IMR-90 (cell line): ENCODE measurements at regions not wholly inside any gene's neighbourhood (a gene's known extent, or its start where the extent isn't known, plus 50 kb on each side); places are given as distances from the start of the nearest gene placed in this dataset.

Experiments used
- ATAC-seq: fragments of 200-7000 bp; cut with Tn5 transposase; 2 replicates; pipeline ENCODE4 v1.9.1; 2020; ENCODE audit warnings: low read depth, mild to moderate bottlenecking, moderate library complexity
- BruUV-seq: library from RNA; stranded (reverse); fragments of 400-500 nt; replicated peaks from 2 replicates; lab custom pipeline; 2021; lab: Mats Ljungman, UMichigan
- CTCF ChIA-PET: fragments of 300-600 bp; formaldehyde crosslinking; extraction: SDS; loops from one replicate; lab custom pipeline; 2021; ENCODE audit warnings: antibody characterized with exemption; lab: Yijun Ruan, JAX
- POLR2A ChIA-PET: fragments of 300-600 bp; sonication (Branson Sonifier 250); formaldehyde crosslinking; loops from one replicate; lab custom pipeline; 2022; ENCODE audit warnings: antibody characterized with exemption; ENCODE audit not compliant: unreplicated experiment; lab: Charles Lee
- DNase-seq: peaks from one replicate; pipeline ENCODE4 v3.0.0; 2013
- H2AFZ ChIP-seq: replicated peaks from 2 replicates; pipeline ENCODE3; 2013; ENCODE audit warnings: low read length, mild to moderate bottlenecking; ENCODE audit not compliant: poor library complexity
- H2AK5ac ChIP-seq: 2 replicates; pipeline ENCODE4 v1.6.1; 2013; ENCODE audit warnings: low read depth, low read length, inconsistent platforms
- H2AK9ac ChIP-seq: replicated peaks from 2 replicates; pipeline ENCODE3; 2013; ENCODE audit warnings: mild to moderate bottlenecking, low read depth, low read length, moderate library complexity; ENCODE audit not compliant: poor library complexity
- H2BK120ac ChIP-seq: 2 replicates; pipeline ENCODE4 v1.6.1; 2013; ENCODE audit warnings: low read depth, low read length, inconsistent platforms
- H2BK15ac ChIP-seq: 3 replicates; pipeline ENCODE4 v1.6.1; 2013; ENCODE audit warnings: low read depth, low read length, inconsistent platforms
- H2BK20ac ChIP-seq: 2 replicates; pipeline ENCODE4 v1.6.1; 2013; ENCODE audit warnings: low read depth, mild to moderate bottlenecking, inconsistent platforms, low read length, moderate library complexity
- H2BK5ac ChIP-seq: 2 replicates; pipeline ENCODE4 v1.6.1; 2013; ENCODE audit warnings: mild to moderate bottlenecking, low read depth, low read length, inconsistent platforms; ENCODE audit not compliant: poor library complexity, severe bottlenecking
- H3K14ac ChIP-seq: replicated peaks from 2 replicates; pipeline ENCODE4 v1.6.1; 2013; ENCODE audit warnings: low read depth, low read length, inconsistent platforms
- H3K18ac ChIP-seq: 2 replicates; pipeline ENCODE4 v1.6.1; 2013; ENCODE audit warnings: low read depth, low read length, control low read depth
- H3K23ac ChIP-seq: 2 replicates; pipeline ENCODE4 v1.6.1; 2013; ENCODE audit warnings: low read depth, low read length, inconsistent platforms
- H3K27ac ChIP-seq: 2 replicates; pipeline ENCODE4 v1.5.1; 2013; ENCODE audit warnings: mild to moderate bottlenecking, control low read depth, low read length; ENCODE audit not compliant: insufficient read depth
- H3K27me3 ChIP-seq: 2 replicates; pipeline ENCODE4 v1.6.1; 2013; ENCODE audit warnings: low read length; ENCODE audit not compliant: control insufficient read depth, insufficient read depth
- H3K36me3 ChIP-seq: 2 replicates; pipeline ENCODE4 v1.6.1; 2013; ENCODE audit warnings: low read length, mixed read lengths; ENCODE audit not compliant: control insufficient read depth, insufficient read depth
- H3K4ac ChIP-seq: 2 replicates; pipeline ENCODE4 v1.6.1; 2013; ENCODE audit warnings: low read depth, low read length, inconsistent platforms
- H3K4me1 ChIP-seq: 2 replicates; pipeline ENCODE4 v1.6.1; 2013; ENCODE audit warnings: low read length, mixed read lengths; ENCODE audit not compliant: control insufficient read depth, insufficient read depth
- H3K4me2 ChIP-seq: 2 replicates; pipeline ENCODE4 v1.6.1; 2013; ENCODE audit warnings: low read depth, mild to moderate bottlenecking, control low read depth, low read length, moderate library complexity
- H3K4me3 ChIP-seq: 2 replicates; pipeline ENCODE4 v1.5.1; 2013; ENCODE audit warnings: low read depth, mild to moderate bottlenecking, control low read depth, low read length, moderate library complexity; ENCODE audit not compliant: insufficient read depth
- H3K56ac ChIP-seq: 2 replicates; pipeline ENCODE4 v1.6.1; 2013; ENCODE audit warnings: low read length, inconsistent platforms; ENCODE audit not compliant: insufficient read depth; ENCODE audit errors: extremely low read depth
- H3K79me1 ChIP-seq, 2 experiments: 2 replicates each; pipeline ENCODE4 v1.6.1; 2013; ENCODE audit warnings: low read length in 2 of 2, inconsistent platforms in 1 of 2, low read depth in 1 of 2
- H3K9ac ChIP-seq: 2 replicates; pipeline ENCODE4 v1.6.1; 2013; ENCODE audit warnings: low read depth, low read length, control low read depth
- H3K9me1 ChIP-seq: 2 replicates; pipeline ENCODE4 v1.6.1; 2013; ENCODE audit warnings: low read length, inconsistent platforms; ENCODE audit not compliant: insufficient read depth
- H3K9me3 ChIP-seq: 2 replicates; pipeline ENCODE4 v1.6.1; 2013; ENCODE audit warnings: low read length; ENCODE audit not compliant: control insufficient read depth, insufficient read depth
- H4K20me1 ChIP-seq: 2 replicates; pipeline ENCODE4 v1.6.1; 2013; ENCODE audit warnings: low read length, inconsistent platforms; ENCODE audit not compliant: insufficient read depth
- H4K5ac ChIP-seq: 2 replicates; pipeline ENCODE4 v1.6.1; 2013; ENCODE audit warnings: mild to moderate bottlenecking, low read depth, low read length, control low read depth
- H4K8ac ChIP-seq, 2 experiments: 2 replicates each; pipeline ENCODE4 v1.6.1; 2013; ENCODE audit warnings: low read depth in 2 of 2, low read length in 2 of 2, control low read depth in 1 of 2, inconsistent platforms in 1 of 2
- H4K91ac ChIP-seq: 2 replicates; pipeline ENCODE4 v1.6.1; 2013; ENCODE audit warnings: low read depth, low read length, inconsistent platforms; ENCODE audit not compliant: insufficient read depth
- BHLHE40 ChIP-seq: fragments of 150-350 bp; IDR thresholded peaks from 2 replicates; pipeline ENCODE4 v1.6.1; 2016; ENCODE audit warnings: mild to moderate bottlenecking, low read depth, low read length
- CEBPB ChIP-seq: IDR thresholded peaks from 2 replicates; pipeline ENCODE4 v1.6.1; 2012; ENCODE audit warnings: low read depth, low read length, improper control_type of control experiment
- MAFK ChIP-seq: IDR thresholded peaks from 2 replicates; pipeline ENCODE4 v1.6.1; 2012; ENCODE audit warnings: low read depth, low read length, improper control_type of control experiment
- MXI1 ChIP-seq: IDR thresholded peaks from 2 replicates; pipeline ENCODE4 v1.6.1; 2012; ENCODE audit warnings: low read depth, mild to moderate bottlenecking, low read length, moderate library complexity, borderline replicate concordance
- POLR2A ChIP-seq: IDR thresholded peaks from 2 replicates; pipeline ENCODE4 v1.6.1; 2012; ENCODE audit warnings: mild to moderate bottlenecking, low read depth, low read length
- RAD21 ChIP-seq: IDR thresholded peaks from 2 replicates; pipeline ENCODE4 v1.6.1; 2012; ENCODE audit warnings: low read length, improper control_type of control experiment
- SMC3 ChIP-seq: fragments of 150-350 bp; IDR thresholded peaks from 2 replicates; pipeline ENCODE4 v1.6.1; 2016; ENCODE audit warnings: low read depth, mild to moderate bottlenecking, antibody characterized with exemption, low read length, moderate library complexity
- WGBS, 2 experiments: methylation state at CpG; one replicate each; pipeline versions ENCODE4 v1.1.5 to v1.1.7; 2013; ENCODE audit warnings: missing lambda C conversion rate in 2 of 2; ENCODE audit not compliant: insufficient read length in 1 of 2; ENCODE audit errors: extremely low coverage in 2 of 2; 5-methylcytosine and 5-hydroxymethylcytosine counted together
- dilution Hi-C: fragments of 300-500 bp; cut with HindIII; formaldehyde crosslinking; loops from one replicate; pipeline ENCODE4 v1.14.3; 2018; ENCODE audit warnings: low sequenced_read_pairs; ENCODE audit not compliant: unreplicated experiment
- in situ Hi-C: fragments of 300-500 bp; cut with MboI; formaldehyde crosslinking; loops from 3 replicates; pipeline ENCODE4 v1.14.3; 2019; ENCODE audit warnings: low sequenced_read_pairs, inconsistent platforms, mixed read lengths
- intact Hi-C: fragments of 100-400 bp; cut with micrococcal nuclease; formaldehyde crosslinking; loops from 2 replicates; pipeline ENCODE4 v1.10.0; 2022
- TF ChIP-seq, protein P1 (sequence below): conservative IDR thresholded peaks from 2 replicates; pipeline ENCODE4 v1.5.1; 2012; ENCODE audit warnings: mild to moderate bottlenecking, low read depth, low read length, improper control_type of control experiment
- TF ChIP-seq, protein P2 (sequence below): fragments of 150-350 bp; IDR thresholded peaks from 2 replicates; pipeline ENCODE4 v1.6.1; 2016; ENCODE audit warnings: low read depth, mild to moderate bottlenecking, low read length, moderate library complexity, borderline replicate concordance

GRCh38 chr18:72456802-72457201 lies 87.3 kb downstream of the CBLN2 start:
- Histone ChIP-seq H3K27ac (no peak overlapping the region), H3K23ac (no peak overlapping the region), H3K4me2 (no peak overlapping the region), H3K36me3 (no peaks in the 10 kb centered on the region), H4K20me1 (no peaks in the 10 kb centered on the region), H2AK5ac (no peak overlapping the region), H3K9me1 (no peaks in the 10 kb centered on the region), H2BK20ac (no peak overlapping the region), H3K56ac (no peak overlapping the region), H2AFZ (no peak overlapping the region), H3K4me3 (no peak overlapping the region), H2BK15ac (no peak overlapping the region), H3K79me1 (no peaks in the 10 kb centered on the region), H2BK120ac (no peak overlapping the region), H4K5ac (no peak overlapping the region), H3K4ac (no peak overlapping the region), H3K9ac (no peak overlapping the region), H3K18ac (no peak overlapping the region), H2BK5ac (no peak overlapping the region), H3K14ac (no peak overlapping the region), H4K91ac (no peak overlapping the region), H2AK9ac (no peak overlapping the region), H3K27me3 (no peaks in the 10 kb centered on the region), H3K9me3 (peaks cover 9% of the 10 kb centered on the region), H4K8ac (no peak overlapping the region), H3K4me1 (no peaks in the 10 kb centered on the region)
- ATAC-seq (no peak), DNase-seq (peak; percentile 14)
- TF ChIP-seq RAD21 (no peak), SMC3 (no peak), MXI1 (no peak), POLR2A (no peak), BHLHE40 (no peak), MAFK (no peak), CEBPB (no peak)
- TF ChIP-seq, protein P1, sequence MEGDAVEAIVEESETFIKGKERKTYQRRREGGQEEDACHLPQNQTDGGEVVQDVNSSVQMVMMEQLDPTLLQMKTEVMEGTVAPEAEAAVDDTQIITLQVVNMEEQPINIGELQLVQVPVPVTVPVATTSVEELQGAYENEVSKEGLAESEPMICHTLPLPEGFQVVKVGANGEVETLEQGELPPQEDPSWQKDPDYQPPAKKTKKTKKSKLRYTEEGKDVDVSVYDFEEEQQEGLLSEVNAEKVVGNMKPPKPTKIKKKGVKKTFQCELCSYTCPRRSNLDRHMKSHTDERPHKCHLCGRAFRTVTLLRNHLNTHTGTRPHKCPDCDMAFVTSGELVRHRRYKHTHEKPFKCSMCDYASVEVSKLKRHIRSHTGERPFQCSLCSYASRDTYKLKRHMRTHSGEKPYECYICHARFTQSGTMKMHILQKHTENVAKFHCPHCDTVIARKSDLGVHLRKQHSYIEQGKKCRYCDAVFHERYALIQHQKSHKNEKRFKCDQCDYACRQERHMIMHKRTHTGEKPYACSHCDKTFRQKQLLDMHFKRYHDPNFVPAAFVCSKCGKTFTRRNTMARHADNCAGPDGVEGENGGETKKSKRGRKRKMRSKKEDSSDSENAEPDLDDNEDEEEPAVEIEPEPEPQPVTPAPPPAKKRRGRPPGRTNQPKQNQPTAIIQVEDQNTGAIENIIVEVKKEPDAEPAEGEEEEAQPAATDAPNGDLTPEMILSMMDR, result no peak
- TF ChIP-seq, protein P2, sequence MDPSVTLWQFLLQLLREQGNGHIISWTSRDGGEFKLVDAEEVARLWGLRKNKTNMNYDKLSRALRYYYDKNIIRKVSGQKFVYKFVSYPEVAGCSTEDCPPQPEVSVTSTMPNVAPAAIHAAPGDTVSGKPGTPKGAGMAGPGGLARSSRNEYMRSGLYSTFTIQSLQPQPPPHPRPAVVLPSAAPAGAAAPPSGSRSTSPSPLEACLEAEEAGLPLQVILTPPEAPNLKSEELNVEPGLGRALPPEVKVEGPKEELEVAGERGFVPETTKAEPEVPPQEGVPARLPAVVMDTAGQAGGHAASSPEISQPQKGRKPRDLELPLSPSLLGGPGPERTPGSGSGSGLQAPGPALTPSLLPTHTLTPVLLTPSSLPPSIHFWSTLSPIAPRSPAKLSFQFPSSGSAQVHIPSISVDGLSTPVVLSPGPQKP, result no peak
- WGBS, 2 experiments, result no CpG with 5 or more reads among the region's 1 CpG
- BruUV-seq, result no TSS peak
- POLR2A ChIA-PET, result no interaction called here
- intact Hi-C loops, result no loop called here
- dilution Hi-C loops, result no loop called here
- CTCF ChIA-PET, result no interaction called here
- in situ Hi-C loops, result no loop called here
